GM19239 (cell line): ENCODE measurements at regions not wholly inside any gene's neighbourhood (a gene's known extent, or its start where the extent isn't known, plus 50 kb on each side); places are given as distances from the start of the nearest gene placed in this dataset.

ENCODE experiments used
- DNase-seq: peaks from one replicate; pipeline ENCODE4 v3.0.0; 2011; ENCODE audit warnings: low spot score; ENCODE audit not compliant: insufficient read length
- FAIRE-seq: peaks from 2 replicates; lab custom pipeline; 2011; peaks lifted over from hg19 to GRCh38; lab: Jason Lieb, UNC

GRCh38 chr4:135705343-135705742, 1503.8 kb upstream of the PABPC4L start:
- no peak for FAIRE-seq
- DNase-seq: no peak

- FAIRE-seq: no peak
Observed at GRCh38 chr4:135694066-135694465, 1492.5 kb upstream of the PABPC4L start.

GRCh38 chr4:135684001-135684400, 1482.4 kb upstream of the PABPC4L start:
- FAIRE-seq: no peak
- DNase-seq: no peak

More at GRCh38 chr4:135694066-135694465, 1492.5 kb upstream of the PABPC4L start:
- DNase-seq: no peak

GRCh38 chr4:135672202-135672601, 1470.6 kb upstream of the PABPC4L start:
- FAIRE-seq (no peak), DNase-seq (no peak)

- DNase-seq (no peak), FAIRE-seq (no peak)
Observed at GRCh38 chr4:135670548-135670947, 1469.0 kb upstream of the PABPC4L start.
